Endothelial cell of umbilical vein (primary cell): ENCODE measurements at regions not wholly inside any gene's neighbourhood (a gene's known extent, or its start where the extent isn't known, plus 50 kb on each side); places are given as distances from the start of the nearest gene placed in this dataset.

ENCODE experiments used
- BruUV-seq: library from RNA; stranded (reverse); fragments of 400-500 nt; replicated peaks from 2 replicates; lab custom pipeline; 2021; lab: Mats Ljungman, UMichigan
- CTCF ChIA-PET: fragments of 300-600, 350-600 bp; sonication (Branson Sonifier 250); formaldehyde crosslinking; loops from one replicate; lab custom pipeline; 2021; ENCODE audit warnings: antibody characterized with exemption, inconsistent platforms; lab: Charles Lee
- POLR2A ChIA-PET: fragments of 300-600, 350-600 bp; sonication (Branson Sonifier 250); formaldehyde crosslinking; loops from one replicate; lab custom pipeline; 2021; ENCODE audit warnings: antibody characterized with exemption, inconsistent platforms; lab: Charles Lee
- DNase-seq: peaks from one replicate; pipeline ENCODE4 v3.0.0-alpha.2; 2011; ENCODE audit warnings: low read depth, low spot score
- FAIRE-seq: peaks from 2 replicates; lab custom pipeline; 2011; peaks lifted over from hg19 to GRCh38; lab: Jason Lieb, UNC
- H2AFZ ChIP-seq: 2 replicates; pipeline ENCODE4 v1.6.0; 2012; ENCODE audit warnings: low read depth, low read length, control low read depth, inconsistent platforms
- H3K27ac ChIP-seq: 2 replicates; pipeline ENCODE4 v1.5.1; 2011; ENCODE audit warnings: low read depth, mild to moderate bottlenecking, control low read depth, low read length, moderate library complexity; ENCODE audit not compliant: insufficient read depth
- H3K27me3 ChIP-seq, 2 experiments: 2 replicates each; pipeline versions ENCODE4 v1.6.0 to v1.6.1; 2011; ENCODE audit warnings: low read length in 2 of 2, mixed read lengths in 1 of 2; ENCODE audit not compliant: control insufficient read depth in 2 of 2, insufficient read depth in 2 of 2
- H3K36me3 ChIP-seq, 2 experiments: 2 replicates in 1 of 2; 3 replicates in 1 of 2; pipeline ENCODE4 v1.5.1; 2011; ENCODE audit warnings: low read length in 2 of 2, mild to moderate bottlenecking in 1 of 2, moderate library complexity in 1 of 2; ENCODE audit not compliant: control insufficient read depth in 2 of 2, insufficient read depth in 2 of 2; ENCODE audit errors: extremely low read depth in 1 of 2
- H3K4me1 ChIP-seq: 3 replicates; pipeline ENCODE4 v1.5.1; 2011; ENCODE audit warnings: mild to moderate bottlenecking, low read length; ENCODE audit not compliant: control insufficient read depth, insufficient read depth; ENCODE audit errors: extremely low read depth
- H3K4me2 ChIP-seq: 2 replicates; pipeline ENCODE4 v1.6.1; 2011; ENCODE audit warnings: low read length, control low read depth, mixed read lengths; ENCODE audit not compliant: insufficient read depth
- H3K4me3 ChIP-seq, 3 experiments: fragments of 200-600 bp in 1 of 3; sonication (generic), shearing (Covaris generic) in 1 of 3; replicated peaks in 1 of 3; 2 replicates each; pipeline ENCODE4 v1.5.1; 2011 to 2016; ENCODE audit warnings: control low read depth in 3 of 3, low read length in 3 of 3, mild to moderate bottlenecking in 2 of 3, inconsistent platforms in 1 of 3, low read depth in 1 of 3, moderate library complexity in 1 of 3; ENCODE audit not compliant: insufficient read depth in 1 of 3
- H3K79me2 ChIP-seq: 2 replicates; pipeline ENCODE4 v1.6.0; 2012; ENCODE audit warnings: low read length, inconsistent platforms; ENCODE audit not compliant: control insufficient read depth, insufficient read depth
- H3K9ac ChIP-seq: replicated peaks from 2 replicates; pipeline ENCODE3; 2011; ENCODE audit warnings: low read length, control low read depth; ENCODE audit not compliant: insufficient read depth; ENCODE audit errors: extremely low read depth
- H3K9me1 ChIP-seq: replicated peaks from 3 replicates; pipeline ENCODE4 v1.6.0; 2011; ENCODE audit warnings: mild to moderate bottlenecking, low read length; ENCODE audit not compliant: control insufficient read depth, insufficient read depth; ENCODE audit errors: extremely low read depth
- H3K9me3 ChIP-seq: replicated peaks from 2 replicates; pipeline ENCODE4 v1.5.1; 2012; ENCODE audit warnings: low read length, inconsistent platforms; ENCODE audit not compliant: control insufficient read depth, insufficient read depth
- H4K20me1 ChIP-seq: replicated peaks from 2 replicates; pipeline ENCODE3; 2011; ENCODE audit warnings: mild to moderate bottlenecking, low read length; ENCODE audit not compliant: control insufficient read depth, insufficient read depth; ENCODE audit errors: extremely low read depth
- EZH2 ChIP-seq: IDR thresholded peaks from 2 replicates; pipeline ENCODE4 v1.6.1; 2012; ENCODE audit warnings: borderline replicate concordance, low read depth, mild to moderate bottlenecking, moderate library complexity, low read length, inconsistent platforms; ENCODE audit not compliant: severe bottlenecking
- FOS ChIP-seq: IDR thresholded peaks from 2 replicates; pipeline ENCODE4 v1.6.1; 2011; ENCODE audit warnings: mild to moderate bottlenecking, low read length, moderate library complexity, borderline replicate concordance; ENCODE audit not compliant: insufficient read depth
- GATA2 ChIP-seq: IDR thresholded peaks from 2 replicates; pipeline ENCODE4 v1.7.0; 2011; ENCODE audit warnings: low read depth, mild to moderate bottlenecking, moderate library complexity, mixed read lengths, low read length; ENCODE audit not compliant: insufficient read length, insufficient read depth
- JUN ChIP-seq: IDR thresholded peaks from 2 replicates; pipeline ENCODE4 v1.6.1; 2011; ENCODE audit warnings: borderline replicate concordance, low read depth; ENCODE audit not compliant: insufficient read length, insufficient read depth
- MYC ChIP-seq: IDR thresholded peaks from one replicate; pipeline ENCODE4 v1.6.1; 2011; ENCODE audit warnings: mild to moderate bottlenecking, low read depth, low read length
- POLR2A ChIP-seq: IDR thresholded peaks from 2 replicates; pipeline ENCODE4 v1.6.1; 2012; ENCODE audit warnings: low read depth, mild to moderate bottlenecking, control low read depth, low read length
- POLR2AphosphoS5 ChIP-seq: IDR thresholded peaks from 2 replicates; pipeline ENCODE4 v1.6.1; 2012; ENCODE audit warnings: low read depth, mild to moderate bottlenecking, control low read depth, low read length, moderate library complexity; ENCODE audit not compliant: insufficient read depth
- dilution Hi-C: fragments of 300-500 bp; cut with MboI; formaldehyde crosslinking; loops from one replicate; pipeline ENCODE4 v1.15.0; 2019; ENCODE audit warnings: low sequenced_read_pairs; ENCODE audit not compliant: extremely low pct_ligation_motif_present
- intact Hi-C: fragments of 100-400 bp; cut with micrococcal nuclease; formaldehyde crosslinking; loops from one replicate; pipeline ENCODE4 v1.10.0; 2022
- TF ChIP-seq, protein P1 (sequence below): IDR thresholded peaks from 2 replicates; pipeline ENCODE4 v1.6.1; 2011; ENCODE audit not compliant: insufficient read depth, insufficient read length
- TF ChIP-seq, protein P2 (sequence below), 2 donors: IDR thresholded peaks; 1 replicate in 1 of 2; 2 replicates in 1 of 2; pipeline ENCODE4 v1.5.1; 2011; ENCODE audit warnings: low read length in 2 of 2, mild to moderate bottlenecking in 2 of 2, moderate library complexity in 2 of 2, control low read depth in 1 of 2, inconsistent platforms in 1 of 2, low read depth in 1 of 2; ENCODE audit not compliant: insufficient read depth in 1 of 2; ENCODE audit errors: extremely low read depth in 1 of 2

DNA sequence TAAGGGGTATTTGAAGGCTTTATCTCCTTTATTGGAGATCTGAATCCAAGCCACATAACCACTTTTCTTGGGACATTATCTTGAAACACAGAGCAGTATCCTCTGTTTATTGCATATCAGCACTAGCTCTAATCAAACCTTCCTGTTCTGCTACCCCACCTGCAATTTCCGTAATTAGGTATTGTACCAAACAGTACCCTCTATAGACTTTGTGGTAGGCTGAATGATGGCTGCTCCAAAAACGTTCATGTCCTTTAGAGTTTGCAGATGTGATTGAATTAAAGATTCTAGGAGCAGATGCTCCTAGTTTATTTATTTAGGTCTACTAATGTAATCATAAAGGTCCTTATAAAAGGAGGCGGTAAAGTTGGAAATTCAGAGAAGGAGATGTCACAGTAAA lies 573.0 kb upstream of the ATXN7L3B start:
- no peak overlapping the region for H2AFZ ChIP-seq
- H3K4me1 ChIP-seq = no peaks in the 10 kb centered on the region
- FAIRE-seq = no peak
- no peaks in the 10 kb centered on the region for H4K20me1 ChIP-seq
- intact Hi-C loops = no loop called here
- POLR2A ChIA-PET = no interaction called here
- no TSS peak for BruUV-seq
- no peak overlapping the region for H3K4me2 ChIP-seq
- H3K9me1 ChIP-seq = no peaks in the 10 kb centered on the region
- H3K9me3 ChIP-seq = no peaks in the 10 kb centered on the region
- TF ChIP-seq GATA2 = no peak
- CTCF ChIA-PET = no interaction called here
- H3K27ac ChIP-seq = no peak overlapping the region
- DNase-seq = no peak
- no peaks in the 10 kb centered on the region for H3K79me2 ChIP-seq
- no peaks in the 10 kb centered on the region for H3K27me3 ChIP-seq
- no peak overlapping the region for H3K4me3 ChIP-seq
- H3K9ac ChIP-seq = no peak overlapping the region
- dilution Hi-C loops = no loop called here
- no peaks in the 10 kb centered on the region for H3K36me3 ChIP-seq

DNA sequence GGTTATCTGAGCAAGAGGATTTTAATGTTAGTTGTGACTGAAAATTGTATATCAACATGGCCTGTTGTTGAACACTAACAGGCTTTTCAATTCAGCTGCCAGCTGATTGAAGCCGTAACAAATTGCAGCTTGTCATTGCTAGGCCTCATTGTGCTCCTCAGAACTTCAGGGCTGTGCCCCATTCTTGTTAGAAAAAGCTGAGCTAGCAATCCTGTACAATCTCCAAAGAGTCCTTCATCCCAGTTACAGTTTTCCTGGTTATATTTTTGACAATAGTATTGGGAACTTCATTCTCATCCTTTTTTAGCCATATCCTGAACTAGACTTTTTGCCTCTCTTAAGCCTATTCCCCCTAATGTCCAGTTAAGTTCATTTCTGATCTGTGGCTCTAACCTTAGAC lies 564.1 kb upstream of the ATXN7L3B start:
- intact Hi-C loops (no loop called here), dilution Hi-C loops (no loop called here)
- Histone ChIP-seq H3K4me3 (no peak overlapping the region), H3K4me2 (no peak overlapping the region), H3K27ac (no peak overlapping the region), H3K4me1 (no peaks in the 10 kb centered on the region), H3K9me3 (no peaks in the 10 kb centered on the region), H3K9ac (no peak overlapping the region), H3K79me2 (no peaks in the 10 kb centered on the region), H3K9me1 (no peaks in the 10 kb centered on the region), H2AFZ (no peak overlapping the region), H3K27me3 (no peaks in the 10 kb centered on the region), H3K36me3 (no peaks in the 10 kb centered on the region), H4K20me1 (no peaks in the 10 kb centered on the region)
- FAIRE-seq (no peak), DNase-seq (no peak)
- TF ChIP-seq, protein P1, sequence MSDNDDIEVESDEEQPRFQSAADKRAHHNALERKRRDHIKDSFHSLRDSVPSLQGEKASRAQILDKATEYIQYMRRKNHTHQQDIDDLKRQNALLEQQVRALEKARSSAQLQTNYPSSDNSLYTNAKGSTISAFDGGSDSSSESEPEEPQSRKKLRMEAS = no peak
- TF ChIP-seq GATA2 = no peak
- no peak for TF ChIP-seq POLR2AphosphoS5
- TF ChIP-seq JUN = no peak
- no peak for TF ChIP-seq MYC
- TF ChIP-seq POLR2A = no peak
- TF ChIP-seq, protein P2, sequence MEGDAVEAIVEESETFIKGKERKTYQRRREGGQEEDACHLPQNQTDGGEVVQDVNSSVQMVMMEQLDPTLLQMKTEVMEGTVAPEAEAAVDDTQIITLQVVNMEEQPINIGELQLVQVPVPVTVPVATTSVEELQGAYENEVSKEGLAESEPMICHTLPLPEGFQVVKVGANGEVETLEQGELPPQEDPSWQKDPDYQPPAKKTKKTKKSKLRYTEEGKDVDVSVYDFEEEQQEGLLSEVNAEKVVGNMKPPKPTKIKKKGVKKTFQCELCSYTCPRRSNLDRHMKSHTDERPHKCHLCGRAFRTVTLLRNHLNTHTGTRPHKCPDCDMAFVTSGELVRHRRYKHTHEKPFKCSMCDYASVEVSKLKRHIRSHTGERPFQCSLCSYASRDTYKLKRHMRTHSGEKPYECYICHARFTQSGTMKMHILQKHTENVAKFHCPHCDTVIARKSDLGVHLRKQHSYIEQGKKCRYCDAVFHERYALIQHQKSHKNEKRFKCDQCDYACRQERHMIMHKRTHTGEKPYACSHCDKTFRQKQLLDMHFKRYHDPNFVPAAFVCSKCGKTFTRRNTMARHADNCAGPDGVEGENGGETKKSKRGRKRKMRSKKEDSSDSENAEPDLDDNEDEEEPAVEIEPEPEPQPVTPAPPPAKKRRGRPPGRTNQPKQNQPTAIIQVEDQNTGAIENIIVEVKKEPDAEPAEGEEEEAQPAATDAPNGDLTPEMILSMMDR (IDR thresholded peaks at IDR 0.05; ENCODE audit: extremely low read depth in 1 of 2, insufficient read depth in 1 of 2, low read depth in 1 of 2, low read length in 2 of 2) = no peak
- no peak for TF ChIP-seq FOS
- TF ChIP-seq EZH2 = no peak
- CTCF ChIA-PET = no interaction called here
- POLR2A ChIA-PET = no interaction called here
- BruUV-seq = no TSS peak
